Heart right ventricle (tissue), 16 donors: ENCODE measurements at regions not wholly inside any gene's neighbourhood (a gene's known extent, or its start where the extent isn't known, plus 50 kb on each side); places are given as distances from the start of the nearest gene placed in this dataset.

Experiments used
- ATAC-seq, 8 donors: fragments of 200-7000 bp; cut with Tn5 transposase; one replicate each; pipeline ENCODE4 v1.9.1; 2020; ENCODE audit warnings: mild to moderate bottlenecking in 8 of 8, moderate library complexity in 8 of 8, moderate number of reproducible peaks in 1 of 8
- DNase-seq, 2 donors: peaks; one replicate each; pipeline ENCODE4 v3.0.0-alpha.2; 2020
- H3K27ac ChIP-seq, 10 donors: fragments of 200-600 bp; sonication (generic) in 2 of 10; one replicate each; pipeline versions ENCODE4 v1.5.0 to v1.8.0; 2020 to 2022; ENCODE audit warnings: mild to moderate bottlenecking in 3 of 10
- H3K27me3 ChIP-seq, 7 donors: fragments of 200-600 bp; one replicate each; pipeline ENCODE4 v1.8.0; 2021 to 2022; ENCODE audit warnings: mild to moderate bottlenecking in 2 of 7
- H3K36me3 ChIP-seq, 9 donors: fragments of 200-600 bp; sonication (generic) in 1 of 9; one replicate each; pipeline versions ENCODE4 v1.5.0 to v1.8.0; 2020 to 2022; ENCODE audit warnings: mild to moderate bottlenecking in 2 of 9
- H3K4me1 ChIP-seq, 9 donors: fragments of 200-600 bp; sonication (generic) in 1 of 9; one replicate each; pipeline versions ENCODE4 v1.5.0 to v1.8.0; 2020 to 2022; ENCODE audit warnings: mild to moderate bottlenecking in 4 of 9
- H3K4me3 ChIP-seq, 10 donors: fragments of 200-600 bp; sonication (generic) in 2 of 10; one replicate each; pipeline versions ENCODE4 v1.5.0 to v1.8.0; 2020 to 2022; ENCODE audit warnings: mild to moderate bottlenecking in 7 of 10, moderate library complexity in 2 of 10
- H3K9me3 ChIP-seq, 11 donors: fragments of 200-600 bp in 10 of 11; sonication (generic) in 2 of 11; one replicate each; pipeline versions ENCODE4 v1.5.0 to v1.8.0; 2013 to 2022; ENCODE audit warnings: mild to moderate bottlenecking in 2 of 11, control low read depth in 1 of 11, moderate library complexity in 1 of 11
- CTCF ChIP-seq, 9 donors: fragments of 200-600 bp; sonication (generic) in 2 of 9; IDR thresholded peaks; one replicate each; pipeline versions ENCODE4 v1.5.0 to v1.8.0; 2021 to 2022; ENCODE audit warnings: antibody characterized with exemption in 9 of 9, mild to moderate bottlenecking in 5 of 9, moderate library complexity in 1 of 9
- WGBS, 2 donors: extraction: QIAGEN DNeasy Blood & Tissue Kit; methylation state at CpG; one replicate each; pipeline ENCODE4 v1.1.7; 2013; ENCODE audit warnings: inconsistent platforms in 1 of 2; 5-methylcytosine and 5-hydroxymethylcytosine counted together
- intact Hi-C, 10 donors: fragments of 100-400 bp; cut with DNase I; formaldehyde crosslinking; loops; one replicate each; pipeline versions ENCODE4 v1.11.1 to v1.14.2; 2022
- donor health status: Arrhythmogenic right ventricular cardiomyopathy.
- donor health status: ischemic (EF 13 %, LVEDD 7.1; RV severe dilation, severe dysfunction).
- donor health status: healthy with polysubstance abuse.
- donor health status: DM: no; HTN: yes; CAD: no.
- donor health status: DM: no; HTN: no; CAD: no.
- donor health status: ischemic (EF 25% LVEDD 6.9; RV normal size, moderate dysfunction).
- donor health status: ischemic (EF 25% LVEDD 5.7; RV mildly dilated, moderate dysfunction).
- donor health status: healthy.
- donor health status: DM: yes; HTN: yes; CAD: no.
- donor health status: Ischemic cardiomyopathy.
- donor health status: ischemic (EF 35%, LVEDD 5.7; RV mildly dilated, moderate dysfunction).
- donor health status: nonischemic (EF 11% LVEDD 7.7; RV severe dilation, severe dysfunction).
- donor health status: DM: yes; HTN: yes; CAD: no.
- donor health status: PGD.
- donor health status: ischemic (EF 29% LVEDD 5.4; RV normal size, mild dysfunction).
- donor health status: nonischemic (EF 23%, LVEDD 6.1; RV moderate dilation, normal function).

GRCh38 chr4:100082852-100083251 lies 107.4 kb downstream of the DDIT4L start:
- no peaks in the 10 kb centered on the region for H3K9me3 ChIP-seq
- TF ChIP-seq CTCF (IDR thresholded peaks at IDR 0.05): no peak
- intact Hi-C loops: no loop called here
- WGBS, 2 donors: 85 to 91% methylated on average over 1 of the region's 1 CpG
- no peak overlapping the region for H3K4me3 ChIP-seq
- H3K27ac ChIP-seq: no peak overlapping the region
- no peaks in the 10 kb centered on the region for H3K36me3 ChIP-seq
- ATAC-seq: no peak
- H3K4me1 ChIP-seq: peaks cover 0 to 6% (median 0%) of the 10 kb centered on the region in 9 donors
- peaks cover 0 to 3% (median 0%) of the 10 kb centered on the region in 7 donors for H3K27me3 ChIP-seq
- DNase-seq: no peak

- no peak for TF ChIP-seq CTCF (IDR thresholded peaks at IDR 0.05)
- Histone ChIP-seq H3K36me3 (no peaks in the 10 kb centered on the region), H3K9me3 (no peaks in the 10 kb centered on the region), H3K27ac (no peak overlapping the region), H3K4me1 (no peaks in the 10 kb centered on the region), H3K4me3 (no peak overlapping the region), H3K27me3 (peaks cover 0 to 3% (median 0%) of the 10 kb centered on the region in 7 donors)
- DNase-seq (no peak), ATAC-seq (no peak)
- WGBS, 2 donors: 59 to 82% methylated on average over 1 of the region's 1 CpG
- intact Hi-C loops: no loop called here
These were observed 108.8 kb downstream of the DDIT4L start for GRCh38 chr4:100081491-100081890.

DNA sequence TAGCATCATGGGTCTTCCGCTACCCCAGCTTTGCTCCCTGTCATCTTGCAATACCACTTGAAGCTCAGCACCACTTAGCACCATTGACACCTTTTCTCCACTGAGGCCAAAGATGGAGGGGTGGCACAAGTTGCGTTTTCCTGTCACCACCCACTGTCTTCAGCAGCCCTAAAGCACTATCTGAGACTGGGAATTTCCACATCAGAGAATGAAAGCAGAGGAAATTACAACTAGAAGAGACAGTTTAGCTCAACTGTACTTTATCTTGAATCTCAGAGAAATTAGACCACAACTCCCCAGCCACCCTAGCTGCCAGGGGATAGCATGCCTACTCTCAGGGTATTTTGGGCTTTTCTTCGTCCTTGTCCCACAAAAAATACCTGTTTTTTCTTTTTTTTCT lies 111.0 kb downstream of the DDIT4L start:
- intact Hi-C loops: no loop called here
- no peak for ATAC-seq
- 75 to 79% methylated on average over 3 of the region's 3 CpGs for WGBS, 2 donors

DNA sequence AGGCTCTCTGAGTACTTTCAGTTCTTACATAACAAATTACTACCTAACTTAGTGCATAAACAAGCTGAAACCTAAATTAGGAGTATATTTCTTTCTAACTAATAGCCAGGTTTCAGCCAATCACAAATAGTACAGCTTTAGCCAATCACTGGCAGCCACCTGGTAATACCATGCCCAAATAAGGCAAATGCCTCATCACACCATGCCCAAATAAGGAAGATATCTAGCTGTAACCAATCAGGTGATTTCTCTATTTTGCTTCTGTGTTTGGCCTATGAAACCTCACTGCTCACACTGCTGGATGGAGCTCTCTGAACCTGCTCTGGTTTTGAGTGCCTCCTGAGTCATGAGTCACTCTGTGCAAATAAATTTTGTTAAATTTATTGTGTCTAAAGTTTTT lies 113.5 kb downstream of the DDIT4L start:
- ATAC-seq (no peak), DNase-seq (no peak)
- peaks cover 0 to 6% (median 0%) of the 10 kb centered on the region in 7 donors for H3K27me3 ChIP-seq
- no peaks in the 10 kb centered on the region for H3K4me1 ChIP-seq
- no peaks in the 10 kb centered on the region for H3K9me3 ChIP-seq
- no peak for TF ChIP-seq CTCF (IDR thresholded peaks at IDR 0.05)
- no peak overlapping the region for H3K4me3 ChIP-seq
- intact Hi-C loops: no loop called here
- H3K36me3 ChIP-seq: no peaks in the 10 kb centered on the region
- no peak overlapping the region for H3K27ac ChIP-seq

More for the DNA sequence above, 111.0 kb downstream of the DDIT4L start:
- Histone ChIP-seq H3K36me3 (no peaks in the 10 kb centered on the region), H3K9me3 (no peaks in the 10 kb centered on the region), H3K4me3 (no peak overlapping the region), H3K27me3 (peaks cover 0 to 3% (median 0%) of the 10 kb centered on the region in 7 donors), H3K27ac (no peak overlapping the region), H3K4me1 (no peaks in the 10 kb centered on the region)
- no peak for TF ChIP-seq CTCF (IDR thresholded peaks at IDR 0.05)
- no peak for DNase-seq
